GM19025 (cell line): ENCODE measurements at regions not wholly inside any gene's neighbourhood (a gene's known extent, or its start where the extent isn't known, plus 50 kb on each side); places are given as distances from the start of the nearest gene placed in this dataset.

Experiments used
- ATAC-seq: cut with Tn5 transposase; IDR thresholded peaks from one replicate; pipeline ENCODE4 v1.9.1; 2021; ENCODE audit warnings: mild to moderate bottlenecking, low read depth, moderate library complexity; ENCODE audit not compliant: unreplicated experiment

- ATAC-seq: no peak
These were observed 93.8 kb upstream of the MKI67 start for GRCh38 chr10:128220021-128220420.

GRCh38 chr10:128221117-128221516 lies 94.9 kb upstream of the MKI67 start:
- ATAC-seq: no peak

- no peak for ATAC-seq
These were observed 95.6 kb upstream of the MKI67 start for GRCh38 chr10:128221807-128222206.

GRCh38 chr10:128222332-128222849 lies 96.2 kb upstream of the MKI67 start:
- ATAC-seq: no peak

- ATAC-seq: no peak
These were observed 104.2 kb upstream of the MKI67 start for GRCh38 chr10:128230401-128230800.

- ATAC-seq: no peak
These were observed 107.2 kb upstream of the MKI67 start for GRCh38 chr10:128233422-128233821.

- no peak for ATAC-seq
These were observed 111.5 kb upstream of the MKI67 start for GRCh38 chr10:128237710-128238109.

- ATAC-seq: no peak
These were observed 114.8 kb upstream of the MKI67 start for GRCh38 chr10:128241023-128241422.

- ATAC-seq: no peak
These were observed 116.4 kb upstream of the MKI67 start for GRCh38 chr10:128242641-128243040.

- ATAC-seq: no peak
These were observed 118.8 kb upstream of the MKI67 start for GRCh38 chr10:128245026-128245425.

- ATAC-seq: no peak
These were observed 121.4 kb upstream of the MKI67 start for GRCh38 chr10:128247576-128247975.

- no peak for ATAC-seq
These were observed 128.3 kb upstream of the MKI67 start for GRCh38 chr10:128254476-128254875.

GRCh38 chr10:128257428-128257827 lies 131.2 kb upstream of the MKI67 start:
- no peak for ATAC-seq

GRCh38 chr10:128258421-128258976 lies 132.3 kb upstream of the MKI67 start:
- no peak for ATAC-seq

- no peak for ATAC-seq
These were observed 137.9 kb upstream of the MKI67 start for GRCh38 chr10:128263891-128264688.

GRCh38 chr10:128265596-128265995 lies 139.4 kb upstream of the MKI67 start:
- no peak for ATAC-seq

GRCh38 chr10:128267581-128267980 lies 141.4 kb upstream of the MKI67 start:
- no peak for ATAC-seq

GRCh38 chr10:128268015-128268722 lies 141.9 kb upstream of the MKI67 start:
- no peak for ATAC-seq

GRCh38 chr10:128274938-128275337 lies 148.7 kb upstream of the MKI67 start:
- ATAC-seq: no peak

- ATAC-seq: no peak
These were observed 149.4 kb upstream of the MKI67 start for GRCh38 chr10:128275388-128276177.
